ENCODE measurements at regions not wholly inside any gene's neighbourhood (a gene's known extent, or its start where the extent isn't known, plus 50 kb on each side); places are given as distances from the start of the nearest gene placed in this dataset.

- Histone ChIP-seq H3K4me3 (no peak overlapping the region), H3K27ac (no peak overlapping the region)
- no peak for TF ChIP-seq CTCF (IDR thresholded peaks at IDR 0.05)
- no peak for DNase-seq (ENCODE audit: low spot score)
Observed at GRCh38 chr3:174618368-174619080, 240.6 kb upstream of the NAALADL2 start.

- no peak for TF ChIP-seq CTCF (IDR thresholded peaks at IDR 0.05)
- H3K27ac ChIP-seq, result no peak overlapping the region
- DNase-seq (ENCODE audit: low spot score), result no peak
- no peak overlapping the region for H3K4me3 ChIP-seq
Observed at GRCh38 chr3:174619239-174619638, 239.9 kb upstream of the NAALADL2 start.

- Histone ChIP-seq H3K4me3 (no peak overlapping the region), H3K27ac (no peak overlapping the region)
- DNase-seq (ENCODE audit: low spot score), result no peak
- no peak for TF ChIP-seq CTCF (IDR thresholded peaks at IDR 0.05)
Observed at GRCh38 chr3:174620138-174620537, 239.0 kb upstream of the NAALADL2 start.

- Histone ChIP-seq H3K27ac (no peak overlapping the region), H3K4me3 (no peak overlapping the region)
- TF ChIP-seq CTCF (IDR thresholded peaks at IDR 0.05), result no peak
- no peak for DNase-seq (ENCODE audit: low spot score)
Observed at GRCh38 chr3:174620855-174621472, 238.2 kb upstream of the NAALADL2 start.

GRCh38 chr3:174633342-174633741 is 225.8 kb upstream of the NAALADL2 start:
- DNase-seq (ENCODE audit: low spot score), result no peak
- Histone ChIP-seq H3K4me3 (no peak overlapping the region), H3K27ac (no peak overlapping the region)
- TF ChIP-seq CTCF (IDR thresholded peaks at IDR 0.05), result no peak

- no peak for TF ChIP-seq CTCF (IDR thresholded peaks at IDR 0.05)
- H3K27ac ChIP-seq, result no peak overlapping the region
- no peak for DNase-seq (ENCODE audit: low spot score)
- H3K4me3 ChIP-seq, result no peak overlapping the region
Observed at GRCh38 chr3:174636451-174636850, 222.7 kb upstream of the NAALADL2 start.

- Histone ChIP-seq H3K27ac (no peak overlapping the region), H3K4me3 (no peak overlapping the region)
- TF ChIP-seq CTCF (IDR thresholded peaks at IDR 0.05), result no peak
- no peak for DNase-seq (ENCODE audit: low spot score)
Observed at GRCh38 chr3:174639406-174639805, 219.7 kb upstream of the NAALADL2 start.

All from coronary artery (tissue), 2 donors.